Stimulated activated CD8-positive, alpha-beta memory T cell treated with anti-CD3 and anti-CD28 coated beads, Interleukin-15, amount 100 ng/mL, for 1 hour (primary cell): ENCODE measurements at regions not wholly inside any gene's neighbourhood (a gene's known extent, or its start where the extent isn't known, plus 50 kb on each side); places are given as distances from the start of the nearest gene placed in this dataset.
"Not testable (repeated sequence)": the region's sequence is repeated elsewhere in the genome, so short reads cannot be mapped to it uniquely, and the experiment has no call there.

Experiments
- DNase-seq: peaks from one replicate; pipeline ENCODE4 v3.0.0-alpha.2; 2020; ENCODE audit warnings: low read depth

DNA sequence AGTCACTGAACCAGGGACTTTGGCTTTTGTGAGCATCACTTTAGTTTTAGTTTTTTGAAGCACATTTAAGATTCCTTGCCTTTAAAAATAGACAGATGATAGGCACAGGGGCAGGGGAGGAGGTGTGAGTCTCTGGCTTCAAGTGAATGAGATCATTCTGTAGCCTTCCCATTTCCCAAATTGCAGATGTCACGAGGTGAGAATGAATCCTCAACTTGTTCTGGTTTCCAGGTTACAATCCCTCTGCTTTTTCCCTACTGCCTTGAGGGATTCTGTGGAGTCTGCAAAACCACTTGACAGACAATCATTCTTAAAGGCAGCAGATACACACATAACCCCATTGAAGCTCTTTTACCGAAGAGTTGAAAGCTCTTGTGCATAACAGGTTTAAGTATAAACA is 332.4 kb downstream of the DMAC1 start:
- DNase-seq, result no peak

DNA sequence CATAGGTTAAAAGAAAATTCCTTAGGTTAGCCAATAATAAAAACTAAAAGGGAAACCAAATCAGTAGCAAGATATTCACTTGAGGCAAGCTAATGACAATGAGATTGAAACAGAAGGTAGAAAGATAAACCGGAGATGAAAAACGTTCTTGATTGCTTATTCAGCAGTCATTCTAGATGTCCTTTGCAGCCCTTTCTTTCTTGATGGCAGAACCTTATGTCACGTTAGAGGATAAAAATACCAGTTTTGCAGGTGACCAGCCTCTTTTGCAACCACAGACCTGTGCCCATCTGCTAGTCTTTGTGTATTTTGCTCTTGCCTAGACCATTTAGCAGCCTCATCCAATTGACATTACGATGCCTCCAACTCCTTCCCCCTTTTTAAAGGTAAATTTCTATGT is 337.8 kb downstream of the DMAC1 start:
- no peak for DNase-seq

DNA sequence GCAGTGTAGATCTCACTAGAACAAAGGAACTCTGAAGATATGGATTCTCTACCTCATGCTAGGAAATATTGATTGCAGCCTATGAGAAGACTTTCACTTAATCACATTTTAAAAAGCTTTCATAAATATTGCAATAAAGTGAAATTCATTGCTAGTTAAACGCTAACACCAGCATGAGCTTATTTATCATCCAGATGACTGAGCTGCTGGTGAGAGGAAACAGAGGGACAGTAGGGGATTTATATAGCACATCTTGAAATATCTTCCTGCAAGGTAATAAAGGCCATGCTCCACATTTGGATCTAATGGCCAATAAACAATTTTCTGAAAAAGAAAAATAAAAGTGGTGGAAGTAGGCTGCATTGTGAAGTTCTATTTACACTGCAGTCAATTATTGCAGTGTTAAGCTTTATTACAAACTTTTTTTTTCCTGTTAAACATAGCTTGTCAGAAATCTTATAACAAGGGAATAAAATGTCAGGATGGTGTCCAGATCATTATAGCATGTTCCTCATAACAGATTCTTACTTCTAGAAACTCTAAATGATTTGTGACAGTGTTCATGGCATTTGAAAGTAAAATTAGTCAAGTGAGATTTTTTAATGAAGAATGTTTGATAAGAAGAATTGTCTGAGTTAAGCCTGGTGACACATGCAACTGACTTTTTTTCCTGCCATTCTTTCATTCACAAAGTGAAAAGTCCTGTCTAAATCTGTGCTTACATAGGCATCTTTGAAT is 342.6 kb downstream of the DMAC1 start:
- DNase-seq, result no peak

DNA sequence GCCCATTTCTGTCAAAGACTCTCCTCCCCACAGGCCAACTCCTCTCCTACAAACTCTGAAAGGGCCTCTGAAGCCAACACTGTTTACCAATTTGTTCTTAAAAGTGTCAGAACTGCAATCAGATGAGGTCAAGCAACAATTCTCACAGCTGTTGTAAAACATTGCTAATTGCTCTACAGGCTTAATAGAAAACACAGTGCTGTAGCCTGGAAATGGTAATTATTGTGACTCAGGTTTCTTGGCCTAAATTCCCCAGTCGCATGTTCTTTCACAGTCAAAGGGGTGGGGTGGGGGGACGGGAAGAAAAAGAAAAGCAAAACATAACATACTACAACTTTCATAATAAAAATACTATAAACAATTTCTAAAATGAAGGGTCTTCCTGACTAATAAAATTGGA is 343.2 kb downstream of the DMAC1 start:
- no peak for DNase-seq

DNA sequence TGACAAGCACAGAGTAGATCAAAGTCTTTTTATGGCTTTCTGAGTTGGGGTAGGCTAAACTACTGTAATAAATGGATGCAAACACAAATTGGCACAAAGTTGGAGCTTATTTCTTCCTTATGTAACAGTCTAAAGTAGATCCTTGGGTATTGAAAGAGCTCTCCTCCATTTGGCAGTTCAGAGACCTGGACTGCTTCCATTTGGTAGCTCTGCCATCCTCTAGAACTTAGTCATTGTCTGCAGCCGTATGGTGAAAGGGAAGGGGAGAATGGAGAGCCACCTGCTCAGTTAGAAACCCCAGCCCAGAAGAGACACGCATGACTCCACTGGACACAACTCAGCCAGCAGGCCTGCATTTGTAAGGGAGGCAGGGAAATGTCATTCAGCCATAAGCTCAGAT is 345.0 kb downstream of the DMAC1 start:
- DNase-seq, result no peak

DNA sequence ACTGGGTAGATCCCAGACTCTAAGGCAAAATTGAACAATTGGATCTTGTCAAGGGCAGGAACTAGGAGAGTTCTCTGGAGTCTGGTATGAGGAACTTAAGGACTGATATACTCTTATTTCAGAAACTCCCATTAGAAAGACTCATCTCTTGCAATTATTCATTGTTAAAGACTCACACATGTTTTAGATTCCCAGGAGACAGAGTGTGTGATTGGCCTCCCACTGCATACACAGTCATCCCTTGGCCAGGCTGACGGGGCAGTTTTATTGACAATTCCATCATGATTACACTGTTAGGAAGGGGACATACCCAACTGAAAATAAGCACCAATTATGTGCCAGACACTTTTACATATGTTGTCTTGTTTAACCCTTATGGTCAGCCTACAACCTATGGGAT is 347.2 kb downstream of the DMAC1 start:
- no peak for DNase-seq

DNA sequence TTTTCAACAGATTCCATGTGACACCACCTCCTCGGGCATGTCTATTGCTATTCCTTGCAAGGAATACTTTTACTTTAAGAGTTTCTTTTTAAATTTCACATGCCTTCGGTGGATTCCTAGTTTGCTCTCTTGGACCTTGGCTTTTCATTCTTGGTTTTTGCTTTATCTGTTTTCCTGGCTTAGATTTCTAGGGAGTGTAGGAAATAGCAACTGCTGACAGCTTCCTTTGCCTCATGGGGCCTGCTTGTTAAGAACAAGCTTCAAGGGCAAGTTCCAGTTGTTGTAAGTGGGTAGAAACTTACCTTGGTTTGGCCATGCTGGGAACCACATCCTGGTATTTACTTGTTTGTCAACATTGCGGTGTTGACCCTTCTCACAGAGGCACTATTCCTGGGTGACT is 348.5 kb downstream of the DMAC1 start:
- DNase-seq, result no peak

DNA sequence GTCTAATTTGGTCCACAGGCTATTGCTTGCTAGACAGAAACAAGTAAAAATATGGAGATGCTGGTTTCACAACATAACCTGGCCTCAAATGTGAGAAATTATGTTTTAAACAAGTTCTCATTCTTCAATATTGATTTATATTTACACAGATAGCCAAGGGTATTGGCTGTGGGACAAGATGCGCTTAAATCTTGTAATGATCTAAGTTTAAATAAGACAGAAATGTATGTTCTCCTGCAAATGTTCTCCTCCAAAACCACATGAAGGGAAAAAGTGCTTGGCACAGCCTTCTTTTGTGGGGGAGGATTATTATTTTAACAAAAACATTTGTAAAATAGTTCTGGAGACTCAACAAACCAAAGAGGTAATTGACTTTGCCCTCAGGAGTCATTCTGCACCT is 356.0 kb downstream of the DMAC1 start:
- DNase-seq, result no peak

DNA sequence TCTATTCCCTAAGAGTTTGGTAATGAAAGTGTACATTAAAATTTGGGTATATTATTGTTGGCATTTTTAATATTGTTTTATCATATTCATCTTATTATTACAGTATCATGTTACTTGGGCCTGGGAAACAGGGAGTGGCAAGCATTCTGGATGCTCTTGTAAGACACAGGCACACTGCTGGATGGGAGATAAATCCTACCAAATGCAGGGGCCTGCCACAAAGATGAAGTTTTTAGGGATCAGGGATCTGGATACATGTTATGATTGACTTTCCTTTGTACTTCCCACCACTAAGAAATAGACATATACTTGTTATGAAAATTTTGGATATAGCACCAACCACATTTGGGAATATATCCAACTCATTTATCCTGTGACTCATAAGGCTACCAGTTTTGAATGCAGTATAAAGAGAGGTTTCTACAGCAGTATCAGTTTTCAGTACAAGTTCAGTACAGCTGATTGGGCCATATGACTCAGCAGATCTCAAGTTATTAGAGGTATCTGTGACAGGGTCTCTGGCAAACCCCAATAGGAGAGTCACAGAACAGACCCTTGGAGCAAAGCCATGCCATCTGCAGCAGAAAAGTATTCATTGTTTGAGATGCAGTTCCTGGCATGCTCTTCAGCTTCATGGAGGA is 360.1 kb downstream of the DMAC1 start:
- DNase-seq, result no peak

DNA sequence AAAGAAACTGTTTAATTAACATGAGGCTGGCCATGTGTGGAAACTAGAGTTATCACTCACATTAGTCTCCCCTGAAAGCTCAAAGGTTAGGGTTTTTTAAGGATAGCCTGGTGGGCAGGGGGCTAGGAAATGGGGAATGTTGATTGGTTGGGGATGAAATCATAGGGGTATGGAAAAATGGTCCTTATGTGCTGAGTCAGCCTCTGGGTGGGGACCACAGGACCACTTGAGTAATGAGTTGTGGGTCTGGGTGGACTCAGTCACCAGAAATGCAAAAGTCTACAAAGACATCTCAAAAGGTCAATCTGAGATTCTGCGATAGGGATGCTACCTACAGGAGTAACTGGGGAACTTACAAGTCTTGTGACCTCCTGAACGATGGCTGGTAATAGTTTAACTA is 362.8 kb downstream of the DMAC1 start:
- no peak for DNase-seq

DNA sequence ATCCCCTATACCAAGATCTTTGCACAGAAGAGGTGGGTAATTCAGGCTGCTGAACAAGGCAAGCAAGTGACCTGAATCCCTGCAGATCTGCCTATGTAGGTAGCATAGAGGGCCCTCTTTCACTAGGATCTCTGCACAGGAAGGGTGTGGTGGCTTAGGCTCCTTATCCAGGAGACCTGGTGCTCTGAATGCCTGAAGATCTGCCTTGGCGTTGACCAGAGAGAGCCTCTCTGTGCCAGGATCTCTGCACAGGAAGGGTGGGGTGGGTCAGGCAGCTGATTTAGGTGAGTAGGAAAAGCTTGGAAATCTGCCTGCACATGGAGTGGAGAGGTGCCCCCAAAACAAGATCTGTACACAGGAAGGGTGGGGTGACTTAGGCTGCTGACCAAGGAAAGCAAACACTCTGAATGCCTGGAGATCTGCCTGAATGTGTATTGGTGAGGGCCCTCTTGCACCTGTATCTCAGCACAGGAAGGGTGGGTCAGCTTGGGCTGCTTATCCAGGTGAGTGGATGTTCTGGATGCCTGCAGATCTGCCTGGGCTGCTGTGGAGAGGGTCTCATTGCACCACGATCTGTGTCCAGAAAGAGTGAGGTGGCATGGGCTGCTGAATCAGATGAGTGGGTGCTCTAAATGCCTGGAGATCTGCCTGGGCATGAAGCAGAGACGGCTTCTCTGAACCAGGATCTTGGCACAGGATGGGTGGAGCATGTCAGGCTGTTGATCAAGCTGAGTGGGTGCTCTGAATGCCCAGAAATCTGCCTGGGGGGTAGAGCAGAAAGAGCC is 365.9 kb downstream of the DMAC1 start:
- no peak for DNase-seq

DNA sequence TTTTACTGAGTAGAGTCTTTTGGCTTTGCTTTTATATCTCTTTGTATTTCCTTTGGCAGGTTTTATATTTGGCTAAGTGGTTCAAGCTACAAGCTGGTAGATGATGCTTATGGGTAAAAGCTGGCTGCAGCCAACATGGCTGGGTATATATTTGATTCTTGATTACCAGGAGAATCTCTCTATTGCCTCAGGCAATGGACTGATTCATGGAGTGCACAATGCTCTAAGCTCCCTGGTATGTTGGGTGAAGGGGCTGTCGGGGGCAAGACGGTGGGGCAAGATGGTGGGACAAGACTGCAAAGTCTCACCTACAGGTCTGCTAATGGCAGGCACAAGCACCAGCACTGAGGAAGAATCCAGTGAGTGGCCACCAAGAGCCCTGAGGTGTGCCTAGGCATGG is 366.6 kb downstream of the DMAC1 start:
- no peak for DNase-seq

DNA sequence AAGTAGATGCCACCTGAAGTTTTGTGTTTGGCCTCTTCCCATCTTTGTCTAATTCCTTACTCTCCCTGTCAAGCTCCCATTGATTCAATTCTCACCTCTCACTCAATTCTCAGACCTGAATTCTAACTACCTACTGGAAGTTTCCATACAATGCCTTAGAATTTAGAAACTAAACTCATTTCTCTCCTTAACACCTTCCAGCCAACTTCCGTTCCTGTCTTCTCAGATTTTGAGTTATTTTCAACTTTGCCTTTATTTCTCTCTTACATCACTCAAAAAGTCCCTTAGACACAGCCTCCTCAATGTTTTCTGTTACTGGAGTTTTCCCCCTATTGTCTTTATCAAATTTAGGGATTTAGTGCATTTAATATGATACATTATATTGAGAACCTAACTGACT is 382.2 kb downstream of the DMAC1 start:
- not testable (repeated sequence) for DNase-seq

DNA sequence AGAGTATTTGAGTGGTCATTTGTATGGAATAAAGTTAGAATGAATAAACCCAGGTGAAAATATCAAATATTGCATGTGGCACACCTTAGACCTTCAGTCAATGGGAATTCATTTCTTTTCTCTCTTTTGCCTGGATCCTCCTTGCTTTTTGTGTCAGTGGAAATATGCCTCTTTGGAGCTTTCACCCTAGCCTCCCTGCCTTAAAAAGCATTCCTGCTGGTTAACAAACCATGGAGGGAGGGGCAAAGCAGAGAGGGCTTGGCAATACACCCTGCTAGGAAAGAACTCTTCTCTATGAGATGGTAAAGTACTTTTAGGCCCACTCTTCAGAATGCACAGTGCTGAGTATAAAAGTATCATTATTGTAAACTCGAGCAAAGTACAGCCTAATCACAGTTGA is 383.7 kb downstream of the DMAC1 start:
- DNase-seq, result no peak

DNA sequence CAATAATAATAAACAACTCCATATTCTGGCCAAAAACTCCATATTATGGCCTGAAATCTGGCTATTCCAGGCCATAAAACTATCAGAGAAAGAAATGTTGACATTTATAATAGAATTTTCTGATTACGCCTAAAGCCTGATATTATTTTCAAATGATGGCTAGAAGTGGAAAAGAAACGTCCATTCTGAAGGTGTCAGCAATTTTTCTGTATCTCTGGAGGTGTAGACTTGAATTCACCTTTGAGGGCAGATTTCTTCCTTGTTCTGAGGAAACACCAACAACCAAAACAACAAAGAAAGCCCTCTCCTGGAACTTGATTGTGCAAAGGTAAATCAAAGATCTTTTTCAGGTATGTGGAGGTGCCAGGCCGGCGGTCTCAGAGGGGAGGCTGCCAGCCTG is 390.7 kb downstream of the DMAC1 start:
- DNase-seq, result no peak

DNA sequence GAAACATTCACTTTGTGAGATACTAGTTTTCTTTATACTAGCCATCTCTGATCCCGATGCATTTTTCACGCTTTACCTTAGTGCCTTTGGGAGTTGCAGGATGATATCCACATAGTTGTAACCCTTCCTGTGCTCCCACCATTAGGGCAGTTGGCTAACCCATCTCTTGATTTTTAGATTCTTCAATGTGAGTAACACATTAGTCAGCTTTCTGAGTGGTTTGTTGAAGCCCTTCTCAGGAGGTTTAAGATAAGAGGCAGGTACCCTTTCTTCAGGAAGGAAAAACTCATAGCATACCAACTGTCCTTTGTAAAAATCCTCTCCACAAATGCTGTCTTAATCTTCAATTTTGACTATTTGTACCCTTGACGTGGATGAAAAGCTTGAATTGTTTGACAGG is 392.3 kb downstream of the DMAC1 start:
- DNase-seq, result no peak

DNA sequence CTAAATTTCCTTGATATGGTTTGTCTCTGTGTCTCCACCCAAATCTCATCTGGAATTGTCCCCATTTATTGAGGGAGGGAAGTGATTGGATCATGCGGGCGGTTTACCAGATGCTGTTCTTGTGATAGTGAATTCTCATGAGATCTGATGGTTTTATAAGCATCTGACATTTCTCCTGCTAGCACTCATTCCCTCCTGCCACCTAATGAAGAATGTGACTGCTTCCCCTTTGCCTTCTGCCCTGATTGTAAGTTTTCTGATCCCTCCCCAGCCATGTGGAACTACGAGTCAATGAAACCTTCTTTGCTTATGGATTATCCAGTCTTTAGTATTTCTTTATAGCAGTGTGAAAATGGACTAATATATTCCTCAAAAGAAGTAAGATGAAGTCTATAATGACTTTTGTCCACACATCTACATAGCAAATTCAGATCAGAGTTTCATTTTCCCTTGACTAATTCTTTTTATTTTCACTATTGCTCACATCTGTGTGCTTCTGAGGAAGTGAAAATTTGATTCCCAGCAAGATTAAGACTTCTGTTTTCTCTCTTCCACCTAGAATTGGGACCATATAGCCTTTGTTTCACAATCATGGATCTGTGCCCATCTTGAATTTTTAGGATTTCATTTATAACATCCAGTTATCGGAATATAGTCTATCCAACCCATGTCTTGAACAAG is 393.5 kb downstream of the DMAC1 start:
- no peak for DNase-seq

DNA sequence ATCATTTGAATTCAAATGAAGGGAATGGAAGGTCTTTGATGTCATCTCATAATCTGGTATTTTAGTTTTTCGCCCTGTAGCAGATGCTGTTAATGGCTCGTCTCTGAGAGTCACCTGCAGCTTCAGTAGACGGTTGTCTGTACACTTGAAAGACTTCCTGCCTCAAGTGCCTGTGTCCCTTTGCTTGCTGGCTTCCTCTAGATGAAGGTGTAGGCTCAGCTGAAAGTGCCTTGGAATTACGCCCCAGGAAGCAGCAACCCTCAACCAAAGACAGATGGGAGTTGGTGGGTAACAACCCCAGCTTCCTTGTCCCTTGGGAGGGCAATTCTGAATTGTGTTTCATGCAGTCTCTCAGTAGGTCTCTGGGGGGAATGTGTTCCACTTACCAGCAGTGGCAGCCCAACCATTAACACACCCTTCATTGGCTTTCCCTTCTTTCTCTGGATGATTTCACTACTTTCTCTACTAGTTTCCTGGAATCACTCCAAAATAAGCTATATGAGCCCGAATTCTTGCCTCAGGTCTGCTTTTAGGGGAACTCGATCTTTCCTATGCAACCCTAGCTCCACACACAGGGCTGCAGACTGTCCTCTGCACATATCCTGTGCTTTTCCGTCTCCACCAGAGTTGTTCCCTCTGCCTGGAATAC is 395.6 kb downstream of the DMAC1 start:
- no peak for DNase-seq

DNA sequence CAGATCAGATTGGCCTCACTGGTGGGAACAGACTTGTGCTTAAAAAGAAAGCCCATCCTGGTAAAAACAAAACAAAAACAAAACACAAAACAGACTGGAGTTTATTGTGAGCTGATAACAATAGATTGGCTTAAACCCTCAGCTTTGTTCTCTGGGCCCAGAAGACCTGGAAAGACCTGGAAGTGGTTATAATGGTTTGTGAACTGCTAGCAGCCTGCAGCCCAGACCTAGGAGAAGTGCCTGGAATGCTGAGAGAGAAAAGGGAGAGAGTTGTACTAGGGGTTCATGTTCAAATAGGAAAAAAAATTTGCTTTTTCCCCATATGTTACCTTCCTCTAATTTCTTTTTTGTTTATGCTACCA is 396.6 kb downstream of the DMAC1 start:
- no peak for DNase-seq

DNA sequence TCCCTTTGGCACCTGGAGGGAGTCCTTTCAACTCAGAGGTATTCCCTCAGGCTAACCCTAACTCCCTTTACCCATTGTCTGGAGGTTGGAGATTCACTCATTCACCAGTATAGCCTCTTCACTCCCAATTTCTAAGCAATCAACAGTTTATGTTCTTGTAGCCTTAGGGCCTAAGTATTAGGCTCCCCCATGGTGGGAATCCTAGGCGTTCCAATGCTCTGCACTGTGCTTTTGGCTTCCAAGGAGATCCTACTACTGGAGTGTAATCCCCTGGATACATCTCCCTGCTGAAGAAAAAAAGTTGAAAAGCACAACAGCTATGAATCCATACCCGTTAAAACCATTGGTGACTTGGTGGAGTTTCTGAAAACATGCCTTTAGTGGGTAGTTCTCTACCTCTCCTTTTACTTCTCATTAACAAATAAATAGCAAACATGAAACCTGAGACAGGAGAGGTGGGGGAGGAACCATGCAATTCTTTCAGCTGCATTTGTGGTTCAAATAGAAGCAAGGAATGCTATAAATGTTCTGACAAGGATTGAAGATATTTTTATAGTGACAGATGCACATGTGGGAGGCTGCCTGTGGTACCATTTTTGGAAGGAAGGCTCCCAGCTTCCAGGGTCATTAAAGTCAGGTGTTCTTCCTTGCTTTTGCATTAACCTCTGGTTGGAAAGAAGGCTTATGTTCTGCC is 397.1 kb downstream of the DMAC1 start:
- no peak for DNase-seq

DNA sequence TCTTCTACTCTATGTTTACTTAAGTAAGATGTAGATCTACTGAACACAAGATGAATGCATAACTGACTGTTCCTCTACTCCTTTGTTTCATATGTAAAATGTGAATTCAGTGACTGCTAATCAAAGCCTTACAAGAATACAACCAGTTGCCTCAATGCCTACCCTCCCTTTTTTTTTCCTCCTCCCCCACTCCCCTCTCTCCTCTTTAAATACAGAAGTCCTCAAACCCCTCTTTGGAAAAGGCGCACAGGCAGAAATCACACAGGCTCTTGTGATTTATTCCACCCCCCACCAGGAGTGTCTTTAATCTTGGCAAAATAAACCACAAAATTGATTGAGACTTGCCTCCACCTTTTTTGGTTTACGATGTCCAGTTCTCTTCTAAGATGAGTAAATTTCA is 398.5 kb downstream of the DMAC1 start:
- DNase-seq, result no peak
